ENCODE measurements at regions not wholly inside any gene's neighbourhood (a gene's known extent, or its start where the extent isn't known, plus 50 kb on each side); places are given as distances from the start of the nearest gene placed in this dataset.

DNA sequence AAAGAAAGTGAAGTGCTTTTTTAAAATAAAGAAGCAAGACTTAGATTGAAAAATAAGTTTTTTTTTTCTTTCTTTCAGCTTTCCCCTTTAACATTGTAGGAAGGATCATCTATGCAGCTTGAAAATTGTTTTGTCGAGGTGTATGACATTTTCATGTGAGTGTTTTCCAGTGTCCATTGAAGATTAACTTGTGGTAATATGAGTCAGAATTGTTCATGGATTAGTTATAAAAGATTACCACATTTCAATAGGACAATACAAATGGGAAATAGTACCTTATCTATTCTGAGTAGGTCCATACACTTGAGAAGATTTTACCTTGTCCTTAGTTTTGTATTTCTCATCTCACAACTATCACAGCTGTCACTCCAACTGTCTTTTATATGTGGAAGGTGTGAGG lies 1234.7 kb downstream of the NSUN3 start:
- no peaks in the 10 kb centered on the region for H3K36me3 ChIP-seq
- no peak overlapping the region for H3K27ac ChIP-seq
- intact Hi-C loops (cut with DNase I; ENCODE audit: low total_unique reads) = no loop called here
- no peak for TF ChIP-seq POLR2A (IDR thresholded peaks at IDR 0.05)
- 66 to 86% (median 72%) methylated on average over 1 of the region's 1 CpG for WGBS, 5 donors
- H3K4me3 ChIP-seq = no peak overlapping the region
- no peak for DNase-seq
- no peaks in the 10 kb centered on the region for H3K4me1 ChIP-seq
- no peaks in the 10 kb centered on the region for H3K27me3 ChIP-seq
- H3K9me3 ChIP-seq = no peaks in the 10 kb centered on the region

DNA sequence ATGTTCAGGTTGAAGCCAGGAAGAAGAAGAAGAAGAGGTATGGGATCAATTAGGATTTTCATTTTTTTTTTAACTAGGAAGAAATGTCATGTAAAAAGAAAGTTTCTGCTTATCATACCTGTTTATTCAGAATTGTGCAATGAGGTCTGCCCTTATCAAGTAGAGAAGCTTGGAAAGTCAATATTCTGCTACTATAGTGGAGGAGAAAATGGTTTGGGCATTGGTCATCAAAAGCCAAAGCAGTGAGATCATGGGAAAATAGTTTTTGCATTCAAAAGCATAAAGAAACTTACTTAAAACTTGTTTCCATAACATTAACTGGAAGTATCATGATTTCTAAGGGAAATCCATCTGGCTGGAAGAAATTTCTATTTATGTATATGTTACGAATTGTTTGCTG lies 1239.2 kb downstream of the NSUN3 start:
- Histone ChIP-seq H3K27ac (no peak overlapping the region), H3K4me3 (no peak overlapping the region), H3K9me3 (no peaks in the 10 kb centered on the region), H3K27me3 (no peaks in the 10 kb centered on the region), H3K36me3 (no peaks in the 10 kb centered on the region), H3K4me1 (no peaks in the 10 kb centered on the region)
- no peak for TF ChIP-seq POLR2A (IDR thresholded peaks at IDR 0.05)
- TF ChIP-seq EP300 (IDR thresholded peaks at IDR 0.05) = no peak
- TF ChIP-seq, protein P1, sequence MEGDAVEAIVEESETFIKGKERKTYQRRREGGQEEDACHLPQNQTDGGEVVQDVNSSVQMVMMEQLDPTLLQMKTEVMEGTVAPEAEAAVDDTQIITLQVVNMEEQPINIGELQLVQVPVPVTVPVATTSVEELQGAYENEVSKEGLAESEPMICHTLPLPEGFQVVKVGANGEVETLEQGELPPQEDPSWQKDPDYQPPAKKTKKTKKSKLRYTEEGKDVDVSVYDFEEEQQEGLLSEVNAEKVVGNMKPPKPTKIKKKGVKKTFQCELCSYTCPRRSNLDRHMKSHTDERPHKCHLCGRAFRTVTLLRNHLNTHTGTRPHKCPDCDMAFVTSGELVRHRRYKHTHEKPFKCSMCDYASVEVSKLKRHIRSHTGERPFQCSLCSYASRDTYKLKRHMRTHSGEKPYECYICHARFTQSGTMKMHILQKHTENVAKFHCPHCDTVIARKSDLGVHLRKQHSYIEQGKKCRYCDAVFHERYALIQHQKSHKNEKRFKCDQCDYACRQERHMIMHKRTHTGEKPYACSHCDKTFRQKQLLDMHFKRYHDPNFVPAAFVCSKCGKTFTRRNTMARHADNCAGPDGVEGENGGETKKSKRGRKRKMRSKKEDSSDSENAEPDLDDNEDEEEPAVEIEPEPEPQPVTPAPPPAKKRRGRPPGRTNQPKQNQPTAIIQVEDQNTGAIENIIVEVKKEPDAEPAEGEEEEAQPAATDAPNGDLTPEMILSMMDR (IDR thresholded peaks at IDR 0.05) = no peak
- TF ChIP-seq POLR2AphosphoS5 (IDR thresholded peaks at IDR 0.05) = no peak
- intact Hi-C loops (cut with DNase I; ENCODE audit: low total_unique reads) = no loop called here
- WGBS, 5 donors = 63 to 85% (median 69%) methylated on average over 1 of the region's 1 CpG
- DNase-seq = peak in 1 of 2 donors; percentile 16

DNA sequence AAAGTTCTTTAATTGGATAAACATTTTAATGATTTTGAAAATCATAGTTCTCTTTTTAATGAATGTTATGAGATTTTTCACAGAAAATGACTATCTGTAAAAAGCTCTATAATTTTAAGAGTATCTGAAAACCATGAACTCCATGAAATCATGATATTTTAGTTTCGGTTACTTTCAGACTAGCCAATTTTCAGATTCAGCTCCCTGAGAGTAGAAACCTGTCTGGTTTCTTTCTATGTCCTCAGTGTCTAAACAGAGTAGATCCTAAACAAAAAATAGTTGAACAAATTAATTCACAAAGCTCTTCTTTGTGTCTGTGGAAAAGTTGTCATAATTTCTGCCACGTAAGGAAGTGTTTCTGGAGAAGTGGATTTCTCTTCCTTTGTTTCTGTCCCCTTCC lies 1247.7 kb downstream of the NSUN3 start:
- H3K4me1 ChIP-seq = no peaks in the 10 kb centered on the region
- DNase-seq = no peak
- WGBS, 5 donors = 71 to 92% (median 87%) methylated on average over 2 of the region's 2 CpGs
- H3K9me3 ChIP-seq = peaks cover 0 to 8% (median 6%) of the 10 kb centered on the region in 4 donors
- TF ChIP-seq, protein P1 (IDR thresholded peaks at IDR 0.05) = no peak
- TF ChIP-seq POLR2AphosphoS5 (IDR thresholded peaks at IDR 0.05) = no peak
- no peak for TF ChIP-seq POLR2A (IDR thresholded peaks at IDR 0.05)
- no peak for TF ChIP-seq EP300 (IDR thresholded peaks at IDR 0.05)
- no peak overlapping the region for H3K4me3 ChIP-seq
- intact Hi-C loops (cut with DNase I; ENCODE audit: low total_unique reads) = no loop called here
- H3K36me3 ChIP-seq = no peaks in the 10 kb centered on the region
- no peaks in the 10 kb centered on the region for H3K27me3 ChIP-seq
- no peak overlapping the region for H3K27ac ChIP-seq

DNA sequence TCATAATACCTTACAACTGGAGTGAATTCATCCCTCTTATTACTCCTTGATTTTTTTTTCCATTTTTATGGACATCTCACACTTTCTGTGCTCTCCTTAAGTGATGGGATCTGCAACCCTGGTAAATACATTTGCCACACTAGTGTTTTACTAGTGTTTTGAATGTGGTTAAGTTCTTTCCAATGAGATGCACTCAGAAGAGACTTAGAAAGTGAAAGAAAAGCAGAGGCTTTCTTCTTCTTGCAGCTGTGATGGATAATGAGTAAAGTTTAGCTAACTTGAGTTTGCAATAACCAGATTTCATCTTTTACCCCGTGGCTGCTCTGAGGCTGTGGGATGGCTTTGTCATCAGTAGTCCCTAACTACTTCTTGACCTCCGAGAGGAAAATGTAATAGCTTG lies 1248.4 kb downstream of the NSUN3 start:
- intact Hi-C loops (cut with DNase I; ENCODE audit: low total_unique reads) = no loop called here
- Histone ChIP-seq H3K27me3 (no peaks in the 10 kb centered on the region), H3K27ac (no peak overlapping the region), H3K4me3 (no peak overlapping the region), H3K9me3 (peaks cover 0 to 15% (median 6%) of the 10 kb centered on the region in 4 donors), H3K36me3 (no peaks in the 10 kb centered on the region), H3K4me1 (no peaks in the 10 kb centered on the region)
- DNase-seq = no peak
- no peak for TF ChIP-seq POLR2A (IDR thresholded peaks at IDR 0.05)
- TF ChIP-seq, protein P1 (IDR thresholded peaks at IDR 0.05) = no peak
- TF ChIP-seq POLR2AphosphoS5 (IDR thresholded peaks at IDR 0.05) = no peak
- TF ChIP-seq EP300 (IDR thresholded peaks at IDR 0.05) = no peak
- WGBS, 5 donors = 40 to 86% (median 58%) methylated on average over 2 of the region's 2 CpGs

DNA sequence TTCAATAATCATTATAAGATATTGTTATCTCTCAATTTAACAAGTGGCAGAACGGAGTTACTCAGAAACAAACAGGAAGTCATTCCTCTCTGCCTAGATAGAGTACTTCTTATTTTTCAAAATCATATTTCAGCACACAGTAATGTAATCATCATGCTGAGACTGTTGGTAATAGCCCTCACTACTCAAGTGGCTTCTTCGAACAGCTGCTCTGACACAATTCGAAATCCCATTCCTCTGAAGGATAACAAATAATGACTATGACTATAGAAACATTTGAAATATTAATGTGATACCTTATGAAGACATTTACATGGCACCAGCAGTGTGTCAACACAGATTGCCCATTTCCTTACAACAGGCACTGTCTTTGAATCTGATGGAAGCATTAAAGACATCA lies 1249.8 kb downstream of the NSUN3 start:
- H3K4me3 ChIP-seq = no peak overlapping the region
- 61 to 72% (median 66%) methylated on average over 3 of the region's 3 CpGs for WGBS, 5 donors
- no peaks in the 10 kb centered on the region for H3K27me3 ChIP-seq
- no peak for DNase-seq
- intact Hi-C loops (cut with DNase I; ENCODE audit: low total_unique reads) = no loop called here
- no peak overlapping the region for H3K27ac ChIP-seq
- H3K36me3 ChIP-seq = no peaks in the 10 kb centered on the region
- TF ChIP-seq EP300 (IDR thresholded peaks at IDR 0.05) (no peak), POLR2AphosphoS5 (IDR thresholded peaks at IDR 0.05) (no peak), POLR2A (IDR thresholded peaks at IDR 0.05) (no peak)
- TF ChIP-seq, protein P1 (IDR thresholded peaks at IDR 0.05) = no peak
- H3K9me3 ChIP-seq = peaks cover 0 to 20% (median 6%) of the 10 kb centered on the region in 4 donors
- no peaks in the 10 kb centered on the region for H3K4me1 ChIP-seq

All from stomach (tissue), 8 donors.